Neural progenitor cell (in vitro differentiated cells): ENCODE measurements at regions not wholly inside any gene's neighbourhood (a gene's known extent, or its start where the extent isn't known, plus 50 kb on each side); places are given as distances from the start of the nearest gene placed in this dataset.

ENCODE experiments used
- DNase-seq: peaks from one replicate; pipeline ENCODE4 v3.0.0-alpha.2; 2016; ENCODE audit warnings: low spot score
- H2AFZ ChIP-seq: fragments of 200-600 bp; sonication (generic); replicated peaks from 2 replicates; pipeline ENCODE4 v1.6.1; 2016; ENCODE audit warnings: antibody characterized with exemption
- H3F3A ChIP-seq: fragments of 200-600 bp; sonication (generic); 2 replicates; pipeline ENCODE4 v1.6.1; 2016; ENCODE audit warnings: antibody characterized with exemption, low read depth
- H3K27ac ChIP-seq: fragments of 200-600 bp; sonication (generic); 2 replicates; pipeline ENCODE4 v1.5.1; 2016; ENCODE audit warnings: mild to moderate bottlenecking
- H3K27me3 ChIP-seq: fragments of 200-600 bp; sonication (generic); 2 replicates; pipeline ENCODE4 v1.6.1; 2016; ENCODE audit warnings: mild to moderate bottlenecking, moderate library complexity
- H3K36me3 ChIP-seq: fragments of 200-600 bp; sonication (generic); 2 replicates; pipeline ENCODE4 v1.5.1; 2016
- H3K4me1 ChIP-seq: fragments of 200-600 bp; sonication (generic); 2 replicates; pipeline ENCODE4 v1.6.1; 2016; ENCODE audit warnings: mixed run types
- H3K4me2 ChIP-seq: fragments of 200-600 bp; sonication (generic); 2 replicates; pipeline ENCODE4 v1.6.1; 2016
- H3K4me3 ChIP-seq: fragments of 200-600 bp; sonication (generic); 2 replicates; pipeline ENCODE4 v1.5.1; 2016
- H3K79me2 ChIP-seq: fragments of 200-600 bp; sonication (generic); 2 replicates; pipeline ENCODE4 v1.6.1; 2016; ENCODE audit warnings: low read depth
- H3K9ac ChIP-seq: fragments of 200-600 bp; sonication (generic); 2 replicates; pipeline ENCODE4 v1.6.1; 2016
- H3K9me3 ChIP-seq: fragments of 200-600 bp; sonication (generic); 2 replicates; pipeline ENCODE4 v1.5.1; 2016; ENCODE audit warnings: low read depth
- H4K20me1 ChIP-seq: fragments of 200-600 bp; sonication (generic); 2 replicates; pipeline ENCODE4 v1.6.1; 2016; ENCODE audit warnings: low read depth
- H3K27ac Mint-ChIP-seq: 3 replicates; pipeline ENCODE4 v1.8.0; 2021; ENCODE audit warnings: mixed read lengths
- H3K27me3 Mint-ChIP-seq: 2 replicates; pipeline ENCODE4 v1.8.0; 2022; ENCODE audit warnings: low read depth, mild to moderate bottlenecking, inconsistent platforms, moderate library complexity, mixed read lengths; ENCODE audit not compliant: insufficient read depth
- H3K36me3 Mint-ChIP-seq: 3 replicates; pipeline ENCODE4 v1.8.0; 2021; ENCODE audit warnings: mixed read lengths
- H3K4me1 Mint-ChIP-seq: 3 replicates; pipeline ENCODE4 v1.8.0; 2021; ENCODE audit warnings: mixed read lengths
- H3K4me3 Mint-ChIP-seq: 3 replicates; pipeline ENCODE4 v1.8.0; 2021; ENCODE audit warnings: mild to moderate bottlenecking, moderate library complexity, mixed read lengths
- H3K9me3 Mint-ChIP-seq: 3 replicates; pipeline ENCODE4 v1.8.0; 2020; ENCODE audit warnings: mixed read lengths
- CTCF ChIP-seq: fragments of 200-600 bp; sonication (generic); IDR thresholded peaks from 2 replicates; pipeline ENCODE4 v1.5.1; 2017; ENCODE audit warnings: antibody characterized with exemption, mild to moderate bottlenecking
- EZH2 ChIP-seq: fragments of 200-600 bp; sonication (generic); IDR thresholded peaks from 2 replicates; pipeline ENCODE4 v1.6.1; 2017; ENCODE audit warnings: antibody characterized with exemption, mild to moderate bottlenecking, moderate library complexity
- EZH2phosphoT487 ChIP-seq: fragments of 200-600 bp; sonication (generic); IDR thresholded peaks from 2 replicates; pipeline ENCODE4 v1.6.1; 2017; ENCODE audit warnings: antibody characterized with exemption

GRCh38 chr16:85546585-85547447 lies 66.3 kb upstream of the GSE1 start:
- Histone ChIP-seq H3K79me2 (no peaks in the 10 kb centered on the region), H3K4me3 (no peak overlapping the region), H3K4me2 (no peak overlapping the region), H3K9ac (no peak overlapping the region), H3K9me3 (no peaks in the 10 kb centered on the region), H3K4me1 (peaks cover 13% of the 10 kb centered on the region), H2AFZ (no peak overlapping the region), H3K36me3 (no peaks in the 10 kb centered on the region), H4K20me1 (peaks cover 4% of the 10 kb centered on the region), H3K27me3 (no peaks in the 10 kb centered on the region), H3K27ac (no peak overlapping the region), H3F3A (peaks cover 18% of the 10 kb centered on the region)
- Mint-ChIP-seq H3K36me3 (no peaks in the 10 kb centered on the region), H3K4me3 (peak overlapping the region; percentile 13), H3K9me3 (no peaks in the 10 kb centered on the region), H3K4me1 (peaks cover 40% of the 10 kb centered on the region), H3K27me3 (peaks cover 10% of the 10 kb centered on the region), H3K27ac (peak overlapping the region; percentile 36)
- DNase-seq = no peak
- peak; percentile 9 for TF ChIP-seq CTCF
- TF ChIP-seq EZH2 = no peak

- H4K20me1 ChIP-seq = peaks cover 4% of the 10 kb centered on the region
- Mint-ChIP-seq H3K4me1 (peaks cover 35% of the 10 kb centered on the region), H3K9me3 (peaks cover 2% of the 10 kb centered on the region), H3K36me3 (no peaks in the 10 kb centered on the region), H3K27me3 (peaks cover 12% of the 10 kb centered on the region), H3K4me3 (no peak overlapping the region), H3K27ac (no peak overlapping the region)
- H3K4me3 ChIP-seq = no peak overlapping the region
- H3K79me2 ChIP-seq = no peaks in the 10 kb centered on the region
- no peak overlapping the region for H3K9ac ChIP-seq
- H2AFZ ChIP-seq = no peak overlapping the region
- no peaks in the 10 kb centered on the region for H3K9me3 ChIP-seq
- no peak overlapping the region for H3K27ac ChIP-seq
- H3K4me2 ChIP-seq = no peak overlapping the region
- TF ChIP-seq EZH2phosphoT487 = no peak
- TF ChIP-seq CTCF = no peak
- TF ChIP-seq EZH2 = no peak
- H3K36me3 ChIP-seq = no peaks in the 10 kb centered on the region
- H3K4me1 ChIP-seq = peaks cover 20% of the 10 kb centered on the region
- no peaks in the 10 kb centered on the region for H3K27me3 ChIP-seq
- DNase-seq = no peak
- peaks cover 29% of the 10 kb centered on the region for H3F3A ChIP-seq
Measured at GRCh38 chr16:85548375-85548774, 64.7 kb upstream of the GSE1 start.

- Mint-ChIP-seq H3K27ac (no peak overlapping the region), H3K27me3 (peaks cover 11% of the 10 kb centered on the region), H3K4me1 (peaks cover 32% of the 10 kb centered on the region), H3K36me3 (no peaks in the 10 kb centered on the region), H3K9me3 (peaks cover 2% of the 10 kb centered on the region), H3K4me3 (no peak overlapping the region)
- Histone ChIP-seq H3F3A (peaks cover 44% of the 10 kb centered on the region), H3K36me3 (no peaks in the 10 kb centered on the region), H3K27me3 (peaks cover 8% of the 10 kb centered on the region), H4K20me1 (peaks cover 4% of the 10 kb centered on the region), H3K27ac (no peak overlapping the region), H2AFZ (no peak overlapping the region), H3K4me1 (peaks cover 29% of the 10 kb centered on the region), H3K9me3 (no peaks in the 10 kb centered on the region), H3K79me2 (no peaks in the 10 kb centered on the region), H3K9ac (no peak overlapping the region), H3K4me3 (no peak overlapping the region), H3K4me2 (no peak overlapping the region)
- TF ChIP-seq EZH2 (no peak), CTCF (no peak), EZH2phosphoT487 (no peak)
- no peak for DNase-seq
Measured at GRCh38 chr16:85549766-85550421, 63.2 kb upstream of the GSE1 start.
